ENCODE measurements at regions not wholly inside any gene's neighbourhood (a gene's known extent, or its start where the extent isn't known, plus 50 kb on each side); places are given as distances from the start of the nearest gene placed in this dataset.

- peak in 2 of 3 experiments; percentile 28 to 54; a peak in 2 of 4 replicates for TF ChIP-seq CTCF (IDR thresholded peaks at IDR 0.05; ENCODE audit: control extremely low read depth in 1 of 3, insufficient read depth in 1 of 3, low read depth in 1 of 3, low read length in 3 of 3)
- TF ChIP-seq RAD21 (IDR thresholded peaks at IDR 0.05 in 1 of 2, conservative IDR thresholded peaks at IDR 0.05 in 1 of 2; ENCODE audit: low read depth in 2 of 2, low read length in 2 of 2), result peak; percentile 63 to 66
- TF ChIP-seq CHD7 (IDR thresholded peaks at IDR 0.05; ENCODE audit: insufficient replicate concordance, low read length), result no peak
- TF ChIP-seq HDAC6 (IDR thresholded peaks at IDR 0.05; ENCODE audit: low read depth, low read length), result no peak
These were observed 1211.6 kb upstream of the ADGRL4 start (continued) for GRCh38 chr1:80218112-80218511.

Data from H1 (cell line).